WTC11 (cell line): ENCODE measurements at regions not wholly inside any gene's neighbourhood (a gene's known extent, or its start where the extent isn't known, plus 50 kb on each side); places are given as distances from the start of the nearest gene placed in this dataset.

ENCODE experiments used
- ATAC-seq: fragments of 200-7000 bp; cut with Tn5 transposase; 2 replicates; pipeline ENCODE4 v1.10.0; 2021; ENCODE audit warnings: mild to moderate bottlenecking, moderate library complexity
- CTCF ChIA-PET: fragments of 300-600 bp; sonication (Branson Sonifier 250); formaldehyde crosslinking; loops from one replicate; lab custom pipeline; 2021; ENCODE audit warnings: antibody characterized with exemption; lab: Charles Lee
- POLR2A ChIA-PET: fragments of 350-600 bp; sonication (Branson Sonifier 250); formaldehyde crosslinking; loops from one replicate; lab custom pipeline; 2021; ENCODE audit warnings: antibody characterized with exemption; lab: Charles Lee
- DNase-seq: peaks from one replicate; pipeline ENCODE4 v3.0.0; 2021; ENCODE audit warnings: low spot score
- H3K27ac Mint-ChIP-seq: 2 replicates; pipeline ENCODE4 v1.8.0; 2021; ENCODE audit warnings: mixed read lengths
- H3K27me3 Mint-ChIP-seq: 2 replicates; pipeline ENCODE4 v1.8.0; 2021; ENCODE audit warnings: low read depth, mild to moderate bottlenecking, moderate library complexity, mixed read lengths
- H3K36me3 Mint-ChIP-seq: 2 replicates; pipeline ENCODE4 v1.8.0; 2021; ENCODE audit warnings: mixed read lengths
- H3K4me1 Mint-ChIP-seq: 2 replicates; pipeline ENCODE4 v1.8.0; 2022; ENCODE audit warnings: mixed read lengths
- H3K4me3 Mint-ChIP-seq: 2 replicates; pipeline ENCODE4 v1.8.0; 2021; ENCODE audit warnings: mild to moderate bottlenecking, moderate library complexity, mixed read lengths
- H3K9me3 Mint-ChIP-seq: 2 replicates; pipeline ENCODE4 v1.8.0; 2021; ENCODE audit warnings: mixed read lengths
- ATF1 ChIP-seq: sonication (generic); formaldehyde crosslinking; IDR thresholded peaks from 2 replicates; pipeline ENCODE4 v1.8.1; 2023; ENCODE audit warnings: mild to moderate bottlenecking, moderate library complexity, missing genetic modification reagents
- CBFB ChIP-seq: sonication (generic); formaldehyde crosslinking; IDR thresholded peaks from 2 replicates; pipeline ENCODE4 v1.8.1; 2022; ENCODE audit warnings: mild to moderate bottlenecking, low read depth, missing genetic modification reagents
- CREB1 ChIP-seq: sonication (generic); formaldehyde crosslinking; IDR thresholded peaks from 2 replicates; pipeline ENCODE4 v1.8.0; 2023; ENCODE audit warnings: mild to moderate bottlenecking, missing genetic modification reagents
- GTF2I ChIP-seq: fragments of 250-450 bp; sonication (Bioruptor Pico); conservative IDR thresholded peaks from 2 replicates; pipeline ENCODE4 v1.4.0; 2021; ENCODE audit warnings: mild to moderate bottlenecking
- IRF2 ChIP-seq: sonication (generic); formaldehyde crosslinking; IDR thresholded peaks from 2 replicates; pipeline ENCODE4 v1.8.0; 2022; ENCODE audit warnings: low read depth, missing genetic modification reagents, borderline replicate concordance
- JAZF1 ChIP-seq: fragments of 250-450 bp; sonication (Bioruptor Pico); IDR thresholded peaks from 2 replicates; pipeline ENCODE4 v1.9.0; 2021; ENCODE audit warnings: moderate library complexity, mild to moderate bottlenecking, inconsistent platforms
- JUN ChIP-seq: sonication (generic); formaldehyde crosslinking; IDR thresholded peaks from 2 replicates; pipeline ENCODE4 v1.8.0; 2023; ENCODE audit warnings: mild to moderate bottlenecking, missing genetic modification reagents
- PREB ChIP-seq: sonication (generic); formaldehyde crosslinking; IDR thresholded peaks from 2 replicates; pipeline ENCODE4 v1.8.1; 2022; ENCODE audit warnings: mild to moderate bottlenecking, missing genetic modification reagents, moderate library complexity, borderline replicate concordance
- SMAD3 ChIP-seq: sonication (generic); formaldehyde crosslinking; IDR thresholded peaks from 2 replicates; pipeline ENCODE4 v1.8.0; 2022; ENCODE audit warnings: missing genetic modification reagents, mild to moderate bottlenecking, borderline replicate concordance
- SMAD4 ChIP-seq: sonication (generic); formaldehyde crosslinking; IDR thresholded peaks from 2 replicates; pipeline ENCODE4 v1.8.0; 2022; ENCODE audit warnings: mild to moderate bottlenecking, missing genetic modification reagents
- SOX15 ChIP-seq: fragments of 250-450 bp; sonication (Bioruptor Pico); IDR thresholded peaks from 2 replicates; pipeline ENCODE4 v1.9.0; 2021; ENCODE audit warnings: mild to moderate bottlenecking
- ZNF219 ChIP-seq: sonication (generic); formaldehyde crosslinking; IDR thresholded peaks from 2 replicates; pipeline ENCODE4 v1.8.0; 2023; ENCODE audit warnings: missing genetic modification reagents, mild to moderate bottlenecking, borderline replicate concordance
- TF ChIP-seq, protein P1 (sequence below): fragments of 250-450 bp; sonication (Bioruptor Pico); IDR thresholded peaks from 2 replicates; pipeline ENCODE4 v2.1.2; 2022; ENCODE audit warnings: mild to moderate bottlenecking, moderate library complexity
- TF ChIP-seq, protein P2 (sequence below): sonication (generic); formaldehyde crosslinking; IDR thresholded peaks from 2 replicates; pipeline ENCODE4 v1.8.0; 2023; ENCODE audit warnings: mild to moderate bottlenecking, missing genetic modification reagents

GRCh38 chr3:170714562-170715535, 129.0 kb upstream of the SLC7A14 start:
- ChIA-PET CTCF (no interaction called here), POLR2A (no interaction called here)
- Mint-ChIP-seq H3K4me3 (no peak overlapping the region), H3K9me3 (peaks cover 36% of the 10 kb centered on the region), H3K4me1 (no peaks in the 10 kb centered on the region), H3K27me3 (peaks cover 2% of the 10 kb centered on the region; the same call in 1 of the 2 replicates), H3K36me3 (peaks cover 8% of the 10 kb centered on the region), H3K27ac (no peak overlapping the region)
- ATAC-seq (no peak), DNase-seq (no peak)
- no peak for TF ChIP-seq GTF2I (CRISPR knock-in tag)
- TF ChIP-seq SMAD4 (CRISPR knock-in tag): no peak
- no peak for TF ChIP-seq SOX15
- TF ChIP-seq PREB (CRISPR knock-in tag): no peak
- no peak for TF ChIP-seq JAZF1 (CRISPR knock-in tag)
- no peak for TF ChIP-seq JUN (CRISPR knock-in tag)
- no peak for TF ChIP-seq SMAD3 (CRISPR knock-in tag)
- TF ChIP-seq, protein P1, sequence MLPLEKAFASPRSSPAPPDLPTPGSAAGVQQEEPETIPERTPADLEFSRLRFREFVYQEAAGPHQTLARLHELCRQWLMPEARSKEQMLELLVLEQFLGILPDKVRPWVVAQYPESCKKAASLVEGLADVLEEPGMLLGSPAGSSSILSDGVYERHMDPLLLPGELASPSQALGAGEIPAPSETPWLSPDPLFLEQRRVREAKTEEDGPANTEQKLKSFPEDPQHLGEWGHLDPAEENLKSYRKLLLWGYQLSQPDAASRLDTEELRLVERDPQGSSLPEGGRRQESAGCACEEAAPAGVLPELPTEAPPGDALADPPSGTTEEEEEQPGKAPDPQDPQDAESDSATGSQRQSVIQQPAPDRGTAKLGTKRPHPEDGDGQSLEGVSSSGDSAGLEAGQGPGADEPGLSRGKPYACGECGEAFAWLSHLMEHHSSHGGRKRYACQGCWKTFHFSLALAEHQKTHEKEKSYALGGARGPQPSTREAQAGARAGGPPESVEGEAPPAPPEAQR: no peak
- TF ChIP-seq, protein P2, sequence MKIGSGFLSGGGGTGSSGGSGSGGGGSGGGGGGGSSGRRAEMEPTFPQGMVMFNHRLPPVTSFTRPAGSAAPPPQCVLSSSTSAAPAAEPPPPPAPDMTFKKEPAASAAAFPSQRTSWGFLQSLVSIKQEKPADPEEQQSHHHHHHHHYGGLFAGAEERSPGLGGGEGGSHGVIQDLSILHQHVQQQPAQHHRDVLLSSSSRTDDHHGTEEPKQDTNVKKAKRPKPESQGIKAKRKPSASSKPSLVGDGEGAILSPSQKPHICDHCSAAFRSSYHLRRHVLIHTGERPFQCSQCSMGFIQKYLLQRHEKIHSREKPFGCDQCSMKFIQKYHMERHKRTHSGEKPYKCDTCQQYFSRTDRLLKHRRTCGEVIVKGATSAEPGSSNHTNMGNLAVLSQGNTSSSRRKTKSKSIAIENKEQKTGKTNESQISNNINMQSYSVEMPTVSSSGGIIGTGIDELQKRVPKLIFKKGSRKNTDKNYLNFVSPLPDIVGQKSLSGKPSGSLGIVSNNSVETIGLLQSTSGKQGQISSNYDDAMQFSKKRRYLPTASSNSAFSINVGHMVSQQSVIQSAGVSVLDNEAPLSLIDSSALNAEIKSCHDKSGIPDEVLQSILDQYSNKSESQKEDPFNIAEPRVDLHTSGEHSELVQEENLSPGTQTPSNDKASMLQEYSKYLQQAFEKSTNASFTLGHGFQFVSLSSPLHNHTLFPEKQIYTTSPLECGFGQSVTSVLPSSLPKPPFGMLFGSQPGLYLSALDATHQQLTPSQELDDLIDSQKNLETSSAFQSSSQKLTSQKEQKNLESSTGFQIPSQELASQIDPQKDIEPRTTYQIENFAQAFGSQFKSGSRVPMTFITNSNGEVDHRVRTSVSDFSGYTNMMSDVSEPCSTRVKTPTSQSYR (CRISPR knock-in tag): no peak
- no peak for TF ChIP-seq ZNF219 (CRISPR knock-in tag)

- Mint-ChIP-seq H3K4me1 (no peaks in the 10 kb centered on the region), H3K4me3 (no peak overlapping the region), H3K27ac (no peak overlapping the region), H3K36me3 (peaks cover 15% of the 10 kb centered on the region), H3K27me3 (peaks cover 3% of the 10 kb centered on the region; the same call in 1 of the 2 replicates), H3K9me3 (peaks cover 38% of the 10 kb centered on the region)
- POLR2A ChIA-PET: no interaction called here
- CTCF ChIA-PET: no interaction called here
- DNase-seq (no peak), ATAC-seq (no peak)
- TF ChIP-seq CBFB (CRISPR knock-in tag) (no peak), IRF2 (CRISPR knock-in tag) (no peak)
- TF ChIP-seq, all 79 proteins: peak for 0
These were observed 128.2 kb upstream of the SLC7A14 start for GRCh38 chr3:170714122-170714521.

DNA sequence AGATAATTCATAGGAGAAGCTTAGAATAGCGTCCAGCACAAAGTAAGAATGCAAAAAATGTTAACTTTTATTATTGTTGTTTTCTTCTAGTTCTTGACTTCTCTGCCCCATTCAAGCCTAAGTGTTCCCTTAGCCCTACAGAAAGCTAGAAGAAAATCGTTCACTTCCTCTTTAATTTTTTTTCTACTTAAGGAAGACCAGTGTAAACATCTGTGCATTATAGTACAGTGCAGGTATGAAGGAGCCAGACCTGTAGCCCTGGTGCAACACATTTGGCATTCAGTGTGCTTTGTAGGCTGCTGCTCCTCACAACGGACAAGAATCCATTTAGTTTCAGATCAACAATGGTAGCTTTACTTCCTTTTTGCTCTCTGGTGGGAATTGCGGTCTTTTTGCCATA, 127.8 kb upstream of the SLC7A14 start:
- Mint-ChIP-seq H3K36me3 (peaks cover 16% of the 10 kb centered on the region), H3K27ac (no peak overlapping the region), H3K4me3 (no peak overlapping the region), H3K27me3 (peaks cover 3% of the 10 kb centered on the region; the same call in 1 of the 2 replicates)
- CTCF ChIA-PET: interaction anchor here (1.5 kb wide), 1 partner anchor 96 kb away, joined by 6 read pairs; no protein-coding TSS in a partner anchor
- ATAC-seq (no peak), DNase-seq (no peak)
- POLR2A ChIA-PET: no interaction called here
- TF ChIP-seq CREB1 (CRISPR knock-in tag): no peak
- no peak for TF ChIP-seq ATF1
- TF ChIP-seq, all 79 proteins: peak for 0
- H3K4me1 Mint-ChIP-seq: no peaks in the 10 kb centered on the region
- peaks cover 37% of the 10 kb centered on the region for H3K9me3 Mint-ChIP-seq
